ENCODE measurements at regions not wholly inside any gene's neighbourhood (a gene's known extent, or its start where the extent isn't known, plus 50 kb on each side); places are given as distances from the start of the nearest gene placed in this dataset.
"Not testable (repeated sequence)": the region's sequence is repeated elsewhere in the genome, so short reads cannot be mapped to it uniquely, and the experiment has no call there.

DNA sequence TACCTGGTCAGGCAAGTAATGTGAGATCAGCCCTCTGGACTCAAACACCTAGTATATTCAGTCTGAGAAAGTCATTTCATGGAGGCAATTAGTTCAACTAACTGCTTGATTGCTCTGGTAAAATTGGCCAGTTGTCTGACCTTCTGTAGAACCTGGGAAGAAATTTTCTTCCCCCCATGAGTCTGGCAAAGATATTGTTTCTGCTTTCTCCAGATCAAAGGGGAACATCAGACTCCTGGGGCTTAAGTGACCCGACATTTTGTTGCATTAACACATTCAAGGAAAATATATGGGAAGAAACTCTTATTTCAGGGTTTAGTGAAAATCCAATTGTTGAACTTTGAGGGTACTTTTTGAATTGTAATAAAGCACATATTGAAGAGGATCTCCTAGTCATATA, 375.1 kb downstream of the SUCLG1 start:
- no peak for DNase-seq (ENCODE audit: low spot score)
- no peak for TF ChIP-seq CTCF (IDR thresholded peaks at IDR 0.05; ENCODE audit: extremely low read depth, missing control alignments)

DNA sequence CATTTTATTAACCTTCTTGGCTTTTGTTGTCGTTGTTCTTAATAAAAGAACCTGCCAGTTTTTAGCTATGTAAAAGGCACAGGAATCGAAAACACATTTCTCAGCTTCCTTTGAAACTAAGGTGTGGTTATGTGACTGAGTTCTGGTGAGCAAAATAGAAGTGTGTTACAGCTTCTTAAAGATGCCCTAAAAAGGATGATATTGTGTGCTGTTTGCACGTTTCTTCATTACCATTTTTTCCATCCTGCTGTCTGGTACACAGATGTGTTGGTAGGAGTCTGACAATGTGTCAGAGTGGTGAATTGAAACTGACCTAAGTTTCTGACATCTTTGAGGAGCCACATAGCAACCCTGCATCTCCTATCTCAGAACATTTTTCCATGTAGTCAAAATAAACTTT, 380.6 kb downstream of the SUCLG1 start:
- no peak for TF ChIP-seq CTCF (IDR thresholded peaks at IDR 0.05; ENCODE audit: extremely low read depth, missing control alignments)
- DNase-seq (ENCODE audit: low spot score), result no peak

GRCh38 chr2:84077496-84077895, 381.6 kb downstream of the SUCLG1 start:
- DNase-seq (ENCODE audit: low spot score), result peak; percentile 4
- TF ChIP-seq CTCF (IDR thresholded peaks at IDR 0.05; ENCODE audit: extremely low read depth, missing control alignments), result peak; percentile 12

- TF ChIP-seq CTCF (IDR thresholded peaks at IDR 0.05; ENCODE audit: extremely low read depth, missing control alignments), result no peak
- no peak for DNase-seq (ENCODE audit: low spot score)
These were observed 388.0 kb downstream of the SUCLG1 start for GRCh38 chr2:84071050-84071449.

DNA sequence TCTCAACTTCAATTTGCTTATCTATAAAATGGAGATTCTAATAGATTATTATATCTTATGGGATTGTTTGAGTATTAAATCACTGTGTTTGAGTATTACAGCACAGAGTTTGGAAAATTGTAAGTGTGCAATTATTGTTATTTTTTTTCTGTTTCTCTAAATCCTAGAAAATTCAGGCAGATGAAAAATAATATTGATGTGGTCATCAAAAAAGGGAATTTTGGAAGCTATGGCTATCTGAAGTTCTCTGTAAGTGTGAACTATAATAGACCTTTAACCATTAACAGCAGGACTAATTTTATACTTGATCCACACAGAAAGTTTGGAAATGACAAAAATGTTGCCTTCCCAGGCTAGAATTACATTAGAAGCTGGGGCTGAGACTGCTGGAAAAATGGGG, 393.2 kb downstream of the SUCLG1 start:
- no peak for DNase-seq (ENCODE audit: low spot score)
- no peak for TF ChIP-seq CTCF (IDR thresholded peaks at IDR 0.05; ENCODE audit: extremely low read depth, missing control alignments)

DNA sequence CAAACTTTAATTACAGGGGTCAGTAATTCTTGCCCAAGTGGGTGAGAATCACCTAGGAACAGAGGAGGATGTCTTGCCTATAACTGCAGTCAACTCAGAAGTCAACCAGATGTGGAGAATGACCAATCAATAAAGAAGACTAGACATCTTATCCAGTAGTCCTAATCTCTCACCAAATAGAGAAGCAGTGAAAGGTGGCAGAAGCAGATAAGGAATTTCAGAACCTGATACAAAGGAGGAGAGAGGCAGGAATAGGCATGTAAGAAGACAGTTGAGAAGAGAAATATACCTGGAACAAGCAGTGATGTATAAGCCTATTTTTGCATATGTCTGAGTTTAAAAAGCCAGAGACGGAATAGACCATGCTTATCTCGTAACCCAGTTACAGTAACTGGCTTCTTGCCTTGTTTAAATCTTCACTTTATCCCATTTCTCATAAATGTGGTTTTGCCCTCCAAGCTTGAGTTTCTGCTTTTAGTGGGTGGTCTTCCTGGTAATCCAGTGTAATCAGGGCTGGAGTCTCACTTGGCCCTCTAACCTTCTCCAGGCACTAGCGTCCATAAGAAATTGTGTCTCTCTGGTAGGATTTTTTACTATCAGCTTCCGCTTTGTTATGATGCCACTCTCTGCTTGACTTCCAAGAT, 401.0 kb downstream of the SUCLG1 start:
- TF ChIP-seq CTCF (IDR thresholded peaks at IDR 0.05; ENCODE audit: extremely low read depth, missing control alignments), result no peak
- DNase-seq (ENCODE audit: low spot score), result no peak

DNA sequence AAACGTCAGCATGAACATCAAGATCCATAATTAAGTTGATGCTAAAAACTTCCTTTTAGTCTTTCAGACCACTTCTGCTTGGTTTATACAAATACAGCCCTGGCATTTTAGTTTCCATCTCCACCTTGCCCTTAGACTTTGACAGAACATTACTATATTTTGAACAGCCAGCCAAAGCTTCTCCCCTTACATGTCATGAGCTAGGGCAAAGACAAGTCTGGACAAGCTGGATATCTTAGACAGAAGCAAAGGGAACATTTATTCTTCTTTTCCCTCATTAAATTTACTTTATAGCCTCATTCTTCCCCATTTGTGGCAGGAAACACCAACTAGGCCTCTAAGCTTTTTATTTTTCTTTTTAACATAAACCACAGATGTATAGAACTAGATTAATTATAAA, 403.3 kb downstream of the SUCLG1 start:
- TF ChIP-seq CTCF (IDR thresholded peaks at IDR 0.05; ENCODE audit: extremely low read depth, missing control alignments), result no peak
- no peak for DNase-seq (ENCODE audit: low spot score)

DNA sequence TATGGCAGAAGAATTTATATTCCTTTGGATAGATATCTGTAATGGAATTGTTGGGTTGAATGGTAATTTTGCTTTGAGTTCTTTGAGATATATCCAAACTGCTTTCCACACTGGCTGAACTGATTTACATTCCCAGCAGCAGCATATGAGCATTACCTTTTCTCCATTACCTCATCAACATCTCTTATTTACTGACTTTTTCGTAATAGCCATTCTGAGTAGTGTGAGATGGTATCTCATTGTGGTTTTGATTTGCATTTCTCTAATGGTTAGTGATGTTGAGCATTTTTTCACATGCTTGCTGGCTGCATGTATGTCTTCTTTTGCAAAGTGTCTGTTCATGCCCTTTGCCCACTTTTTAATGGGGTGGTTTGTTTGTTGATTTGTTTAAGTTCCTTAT, 404.5 kb downstream of the SUCLG1 start:
- DNase-seq (ENCODE audit: low spot score), result not testable (repeated sequence)

Data from GM20000 (cell line).